Stomach smooth muscle (tissue), 2 donors: ENCODE measurements at regions not wholly inside any gene's neighbourhood (a gene's known extent, or its start where the extent isn't known, plus 50 kb on each side); places are given as distances from the start of the nearest gene placed in this dataset.

ENCODE experiments used
- H3K27ac ChIP-seq: one replicate; pipeline ENCODE4 v1.7.0; 2013; ENCODE audit warnings: mild to moderate bottlenecking, low read length, inconsistent platforms
- H3K27me3 ChIP-seq, 2 donors: one replicate each; pipeline ENCODE4 v1.7.0; 2013; ENCODE audit warnings: low read length in 2 of 2; ENCODE audit not compliant: insufficient read depth in 2 of 2, control insufficient read depth in 1 of 2
- H3K36me3 ChIP-seq, 2 donors: one replicate each; pipeline ENCODE4 v1.7.0; 2013; ENCODE audit warnings: low read length in 2 of 2; ENCODE audit not compliant: control insufficient read depth in 2 of 2, insufficient read depth in 2 of 2
- H3K4me1 ChIP-seq: one replicate; pipeline ENCODE4 v1.7.0; 2013; ENCODE audit warnings: low read length; ENCODE audit not compliant: control insufficient read depth, insufficient read depth
- H3K4me3 ChIP-seq, 2 donors: one replicate each; pipeline ENCODE4 v1.7.0; 2013; ENCODE audit warnings: low read length in 2 of 2
- H3K9ac ChIP-seq, 2 donors: one replicate each; pipeline ENCODE4 v1.7.0; 2013; ENCODE audit warnings: low read length in 2 of 2, mild to moderate bottlenecking in 1 of 2
- H3K9me3 ChIP-seq, 2 donors: one replicate each; pipeline ENCODE4 v1.7.0; 2013; ENCODE audit warnings: low read length in 2 of 2; ENCODE audit not compliant: control insufficient read depth in 2 of 2
- donor health status: healthy.
- donor health status: Pancreatic carcinoma.

DNA sequence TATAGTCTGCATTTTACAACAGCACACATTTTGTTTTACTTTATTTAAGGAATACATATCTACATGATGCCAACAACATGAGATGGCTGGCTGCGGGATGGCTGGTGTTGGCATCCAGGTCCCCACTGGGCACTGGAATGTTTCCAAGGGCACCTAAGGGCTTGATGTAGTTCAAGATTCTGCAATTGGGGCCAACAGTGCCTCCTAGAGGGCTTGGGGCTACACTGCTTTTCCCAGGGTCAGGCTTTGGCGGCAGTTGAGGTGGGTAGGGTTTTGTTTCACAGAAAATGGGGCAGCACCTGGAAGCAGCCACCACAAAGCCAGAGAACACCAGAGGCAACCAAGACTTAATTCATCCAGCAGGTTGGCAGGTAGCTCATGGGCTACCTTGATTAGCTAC is 166.7 kb upstream of the PRNP start:
- Histone ChIP-seq H3K9me3 (no peaks in the 10 kb centered on the region), H3K9ac (no peak overlapping the region), H3K27me3 (no peaks in the 10 kb centered on the region), H3K4me1 (no peaks in the 10 kb centered on the region), H3K27ac (no peak overlapping the region), H3K36me3 (no peaks in the 10 kb centered on the region), H3K4me3 (no peak overlapping the region)

DNA sequence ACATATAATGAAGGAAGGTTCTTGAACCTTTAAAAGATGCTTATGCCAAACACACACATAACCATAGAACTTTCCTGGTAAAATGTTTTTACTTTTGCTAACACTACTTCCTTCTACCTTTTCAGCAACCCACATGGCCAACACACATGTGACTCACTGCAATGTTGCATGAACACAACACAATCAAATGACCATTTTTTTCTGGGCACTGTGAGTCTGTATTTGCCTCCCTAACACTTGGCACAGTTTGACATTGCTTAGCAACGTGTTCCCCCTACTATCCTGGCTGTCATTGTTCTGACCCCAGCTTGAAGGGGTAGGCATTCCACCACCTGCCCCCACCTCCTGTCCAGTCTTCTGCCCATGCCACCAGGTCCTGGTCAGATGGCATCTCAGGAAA is 169.4 kb upstream of the PRNP start:
- Histone ChIP-seq H3K4me1 (no peaks in the 10 kb centered on the region), H3K36me3 (no peaks in the 10 kb centered on the region), H3K4me3 (no peak overlapping the region), H3K27ac (no peak overlapping the region), H3K9me3 (no peaks in the 10 kb centered on the region), H3K27me3 (no peaks in the 10 kb centered on the region), H3K9ac (no peak overlapping the region)

- Histone ChIP-seq H3K4me3 (no peak overlapping the region), H3K36me3 (no peaks in the 10 kb centered on the region), H3K27ac (no peak overlapping the region), H3K27me3 (no peaks in the 10 kb centered on the region), H3K9ac (no peak overlapping the region), H3K4me1 (no peaks in the 10 kb centered on the region), H3K9me3 (no peaks in the 10 kb centered on the region)
Measured at GRCh38 chr20:4513720-4514119, 172.5 kb upstream of the PRNP start.

DNA sequence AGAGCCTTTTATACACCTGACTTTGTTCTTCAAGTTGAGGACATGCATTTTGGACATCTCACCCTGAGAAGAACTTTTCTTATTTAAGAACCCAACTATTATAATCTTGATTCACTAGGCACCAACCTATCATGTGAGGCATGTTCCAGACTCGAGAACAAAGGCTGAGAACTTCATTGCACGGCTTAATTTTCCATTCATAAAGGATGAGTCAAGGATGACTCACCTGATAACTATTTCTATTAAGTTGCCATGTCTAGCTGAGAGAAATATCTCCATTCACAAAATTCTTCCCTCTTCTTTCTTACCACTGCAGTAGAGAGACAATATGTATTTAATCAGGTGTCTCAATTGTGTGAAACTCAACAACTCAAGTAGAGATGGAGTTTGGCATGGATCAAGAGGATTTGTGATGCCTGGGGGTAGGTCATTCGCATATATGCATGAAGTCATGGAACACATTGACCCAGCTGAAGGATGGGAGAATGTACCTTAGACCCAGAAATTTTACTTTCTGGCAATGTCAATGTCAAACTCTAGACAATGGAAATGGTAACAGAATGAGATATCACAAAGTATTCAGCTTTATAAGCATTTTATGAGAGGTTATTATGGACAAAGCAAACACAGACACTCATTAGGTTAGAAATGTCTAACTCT is 173.2 kb upstream of the PRNP start:
- H3K4me1 ChIP-seq: no peaks in the 10 kb centered on the region
- no peaks in the 10 kb centered on the region for H3K9me3 ChIP-seq
- H3K4me3 ChIP-seq: no peak overlapping the region
- no peaks in the 10 kb centered on the region for H3K36me3 ChIP-seq
- no peaks in the 10 kb centered on the region for H3K27me3 ChIP-seq
- no peak overlapping the region for H3K27ac ChIP-seq
- no peak overlapping the region for H3K9ac ChIP-seq

DNA sequence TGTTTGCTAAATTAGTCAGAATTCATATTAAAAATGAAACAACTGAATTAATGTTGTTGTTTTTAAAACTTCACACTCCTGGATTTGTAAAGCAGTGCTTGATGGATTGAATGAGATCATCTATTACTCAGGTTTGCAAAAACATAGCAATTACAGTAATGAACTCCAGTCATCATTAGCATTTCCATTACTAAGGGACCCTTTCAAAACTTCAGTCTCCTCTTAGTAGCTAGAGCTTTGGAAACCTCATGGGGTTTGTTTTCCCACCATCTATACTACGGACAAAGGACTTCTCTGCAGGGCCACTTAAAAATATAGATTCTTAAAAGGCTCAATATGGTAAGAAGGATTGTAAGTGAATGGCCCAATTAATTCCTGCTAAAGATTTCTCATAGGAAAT is 174.5 kb upstream of the PRNP start:
- H3K4me3 ChIP-seq: no peak overlapping the region
- no peaks in the 10 kb centered on the region for H3K36me3 ChIP-seq
- H3K9ac ChIP-seq: no peak overlapping the region
- H3K9me3 ChIP-seq: no peaks in the 10 kb centered on the region
- H3K27me3 ChIP-seq: no peaks in the 10 kb centered on the region
- H3K4me1 ChIP-seq: no peaks in the 10 kb centered on the region
- H3K27ac ChIP-seq: no peak overlapping the region

DNA sequence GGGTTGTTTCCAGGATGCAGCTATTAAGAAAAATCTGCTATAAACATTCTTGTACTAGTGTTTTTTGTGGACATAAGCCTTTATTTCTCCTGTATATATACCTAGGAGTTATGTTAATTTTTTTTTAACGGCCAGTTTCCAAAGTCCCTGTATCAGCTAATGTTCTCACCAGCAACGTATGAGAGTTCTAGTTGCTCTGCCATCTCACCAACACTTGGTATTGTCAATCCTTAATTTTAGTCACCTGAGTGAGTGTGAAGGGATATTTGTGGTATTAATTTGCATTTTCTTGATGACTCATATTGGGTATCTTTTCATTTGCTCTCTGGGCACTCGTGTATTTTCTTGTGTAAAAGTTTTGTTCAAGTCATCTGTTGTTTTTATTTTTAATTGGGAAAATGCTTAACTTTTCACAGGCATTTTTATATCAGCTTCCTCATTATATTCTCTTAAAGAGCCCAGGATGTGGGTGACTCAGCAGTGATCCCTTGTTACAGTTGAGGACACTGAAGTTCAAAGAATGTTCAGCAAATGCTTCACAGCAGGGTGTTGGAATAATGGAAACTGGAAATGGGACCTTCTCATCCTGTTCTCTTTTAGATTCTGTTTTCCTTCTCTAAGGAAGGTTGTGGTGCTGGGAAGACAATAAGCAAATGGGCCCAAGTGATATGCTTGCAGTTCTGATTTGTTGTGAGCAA is 176.3 kb upstream of the PRNP start:
- no peaks in the 10 kb centered on the region for H3K9me3 ChIP-seq
- H3K4me1 ChIP-seq: no peaks in the 10 kb centered on the region
- no peak overlapping the region for H3K9ac ChIP-seq
- H3K36me3 ChIP-seq: no peaks in the 10 kb centered on the region
- H3K27me3 ChIP-seq: no peaks in the 10 kb centered on the region
- H3K27ac ChIP-seq: no peak overlapping the region
- H3K4me3 ChIP-seq: no peak overlapping the region

DNA sequence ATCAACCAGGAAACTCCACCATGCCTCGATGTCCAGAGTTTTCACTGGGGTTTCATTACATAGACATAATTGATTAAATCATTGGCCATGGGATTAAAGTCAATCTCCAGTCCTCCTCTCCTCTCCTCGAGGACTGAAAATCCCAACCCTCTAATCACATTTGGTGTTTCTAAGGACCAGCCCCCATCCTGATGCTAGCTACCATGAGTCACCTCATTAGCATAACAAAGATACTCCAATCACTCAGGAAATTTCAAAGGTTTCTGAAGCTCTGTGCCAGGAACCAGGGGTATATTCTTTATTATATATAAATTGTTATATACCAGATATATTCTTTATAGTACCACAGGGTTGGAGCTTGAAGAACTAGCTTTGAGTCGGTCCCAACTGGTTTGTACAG is 177.5 kb upstream of the PRNP start:
- Histone ChIP-seq H3K9ac (no peak overlapping the region), H3K9me3 (no peaks in the 10 kb centered on the region), H3K27me3 (no peaks in the 10 kb centered on the region), H3K27ac (no peak overlapping the region), H3K36me3 (no peaks in the 10 kb centered on the region), H3K4me1 (no peaks in the 10 kb centered on the region), H3K4me3 (no peak overlapping the region)

DNA sequence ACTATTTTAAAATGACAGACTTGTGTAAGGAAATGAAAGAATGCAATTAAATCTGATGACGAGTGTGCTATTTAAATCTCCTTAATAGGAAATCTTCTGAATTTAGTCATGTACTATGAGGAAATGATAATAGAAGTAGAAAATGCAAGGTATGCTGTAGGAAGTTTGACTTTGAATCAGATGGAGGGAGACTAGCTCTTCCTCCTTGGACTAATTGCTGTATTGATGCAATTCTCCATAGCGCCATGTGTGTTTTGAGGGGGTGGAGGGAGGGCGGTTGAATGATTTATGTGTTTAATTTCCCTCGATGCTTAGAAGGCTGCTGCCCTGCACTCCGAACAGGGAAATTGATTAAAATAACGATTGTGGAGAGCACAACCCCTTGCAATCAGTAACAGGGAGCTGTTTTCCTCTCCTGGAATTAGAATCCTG is 179.0 kb upstream of the PRNP start:
- Histone ChIP-seq H3K36me3 (no peaks in the 10 kb centered on the region), H3K4me1 (no peaks in the 10 kb centered on the region), H3K4me3 (no peak overlapping the region), H3K27me3 (no peaks in the 10 kb centered on the region), H3K9ac (no peak overlapping the region), H3K9me3 (no peaks in the 10 kb centered on the region), H3K27ac (no peak overlapping the region)

DNA sequence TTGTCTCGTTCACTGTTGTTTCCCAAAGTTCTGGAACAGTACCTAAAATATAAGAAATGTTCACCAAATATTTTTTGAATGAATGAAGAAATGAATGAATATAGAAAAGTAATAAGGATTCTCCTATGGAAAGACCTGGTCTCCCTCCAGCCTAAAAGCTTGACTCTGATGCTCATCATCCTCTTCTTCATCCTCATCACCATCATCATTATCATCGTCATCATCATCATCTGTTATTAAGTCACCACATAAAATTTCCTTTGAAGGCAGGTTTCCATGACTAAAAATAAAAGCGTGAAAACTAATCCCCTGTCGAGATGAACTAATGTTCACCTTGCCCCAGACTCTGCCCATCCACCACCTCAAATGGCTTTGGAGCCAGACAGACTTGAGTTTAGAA is 181.4 kb upstream of the PRNP start:
- no peaks in the 10 kb centered on the region for H3K27me3 ChIP-seq
- no peak overlapping the region for H3K9ac ChIP-seq
- H3K9me3 ChIP-seq: peaks cover 0 to 7% of the 10 kb centered on the region in 2 donors
- H3K36me3 ChIP-seq: no peaks in the 10 kb centered on the region
- H3K4me1 ChIP-seq: no peaks in the 10 kb centered on the region
- H3K4me3 ChIP-seq: no peak overlapping the region
- no peak overlapping the region for H3K27ac ChIP-seq

- H3K36me3 ChIP-seq: no peaks in the 10 kb centered on the region
Measured at GRCh38 chr20:4502756-4503155, 183.5 kb upstream of the PRNP start.

GRCh38 chr20:4493386-4493785 is 192.9 kb upstream of the PRNP start:
- Histone ChIP-seq H3K27ac (no peak overlapping the region), H3K9me3 (no peaks in the 10 kb centered on the region), H3K4me3 (no peak overlapping the region), H3K4me1 (peaks cover 3% of the 10 kb centered on the region), H3K36me3 (no peaks in the 10 kb centered on the region), H3K9ac (no peak overlapping the region), H3K27me3 (no peaks in the 10 kb centered on the region)

More at GRCh38 chr20:4502756-4503155, 183.5 kb upstream of the PRNP start:
- peaks cover 0 to 7% of the 10 kb centered on the region in 2 donors for H3K9me3 ChIP-seq
- H3K4me3 ChIP-seq: no peak overlapping the region
- H3K4me1 ChIP-seq: no peaks in the 10 kb centered on the region
- H3K27me3 ChIP-seq: no peaks in the 10 kb centered on the region
- H3K27ac ChIP-seq: no peak overlapping the region
- no peak overlapping the region for H3K9ac ChIP-seq
